ENCODE measurements at regions not wholly inside any gene's neighbourhood (a gene's known extent, or its start where the extent isn't known, plus 50 kb on each side); places are given as distances from the start of the nearest gene placed in this dataset.

DNA sequence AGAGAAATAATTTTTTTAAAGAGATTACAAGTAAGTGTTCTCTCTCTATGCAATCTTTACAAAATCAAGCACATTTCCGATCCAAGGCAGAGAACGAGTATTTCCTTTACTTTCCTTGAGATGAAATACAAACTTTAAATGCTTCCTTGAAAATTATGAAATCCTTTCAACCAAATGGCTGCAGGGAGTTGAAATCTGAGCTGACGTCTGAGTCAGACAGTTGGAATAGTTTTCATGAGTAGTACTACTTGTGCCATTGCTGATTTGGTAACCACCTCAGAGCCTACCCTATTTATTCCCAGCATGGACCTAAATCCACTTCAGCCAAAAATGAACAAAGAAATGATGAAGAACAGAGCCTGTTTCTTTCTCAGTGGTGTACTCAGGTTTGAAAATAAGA lies 183.6 kb downstream of the GIPC2 start:
- TF ChIP-seq EZH2phosphoT487 (IDR thresholded peaks at IDR 0.05; ENCODE audit: borderline replicate concordance, low read length) = no peak
- TF ChIP-seq, protein P1, sequence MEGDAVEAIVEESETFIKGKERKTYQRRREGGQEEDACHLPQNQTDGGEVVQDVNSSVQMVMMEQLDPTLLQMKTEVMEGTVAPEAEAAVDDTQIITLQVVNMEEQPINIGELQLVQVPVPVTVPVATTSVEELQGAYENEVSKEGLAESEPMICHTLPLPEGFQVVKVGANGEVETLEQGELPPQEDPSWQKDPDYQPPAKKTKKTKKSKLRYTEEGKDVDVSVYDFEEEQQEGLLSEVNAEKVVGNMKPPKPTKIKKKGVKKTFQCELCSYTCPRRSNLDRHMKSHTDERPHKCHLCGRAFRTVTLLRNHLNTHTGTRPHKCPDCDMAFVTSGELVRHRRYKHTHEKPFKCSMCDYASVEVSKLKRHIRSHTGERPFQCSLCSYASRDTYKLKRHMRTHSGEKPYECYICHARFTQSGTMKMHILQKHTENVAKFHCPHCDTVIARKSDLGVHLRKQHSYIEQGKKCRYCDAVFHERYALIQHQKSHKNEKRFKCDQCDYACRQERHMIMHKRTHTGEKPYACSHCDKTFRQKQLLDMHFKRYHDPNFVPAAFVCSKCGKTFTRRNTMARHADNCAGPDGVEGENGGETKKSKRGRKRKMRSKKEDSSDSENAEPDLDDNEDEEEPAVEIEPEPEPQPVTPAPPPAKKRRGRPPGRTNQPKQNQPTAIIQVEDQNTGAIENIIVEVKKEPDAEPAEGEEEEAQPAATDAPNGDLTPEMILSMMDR (IDR thresholded peaks at IDR 0.05; ENCODE audit: low read depth, low read length, poor library complexity, severe bottlenecking) = no peak
